Large intestine (tissue), 3 donors: ENCODE measurements at regions not wholly inside any gene's neighbourhood (a gene's known extent, or its start where the extent isn't known, plus 50 kb on each side); places are given as distances from the start of the nearest gene placed in this dataset.

Source experiments
- DNase-seq, 2 donors: peaks; one replicate each; pipeline versions ENCODE4 v3.0.0 to v3.0.0-alpha.2; 2013
- H3K27ac ChIP-seq: one replicate; pipeline ENCODE4 v1.5.1; 2013; ENCODE audit warnings: low read length
- H3K27me3 ChIP-seq: 2 replicates; pipeline ENCODE4 v1.6.1; 2013; ENCODE audit warnings: low read length; ENCODE audit not compliant: control insufficient read depth, insufficient read depth
- H3K36me3 ChIP-seq: 2 replicates; pipeline ENCODE4 v1.6.1; 2013; ENCODE audit warnings: low read length; ENCODE audit not compliant: control insufficient read depth, insufficient read depth
- H3K4me1 ChIP-seq: one replicate; pipeline ENCODE4 v1.6.1; 2013; ENCODE audit warnings: low read length; ENCODE audit not compliant: control insufficient read depth, insufficient read depth
- H3K4me3 ChIP-seq: one replicate; pipeline ENCODE4 v1.5.1; 2013; ENCODE audit warnings: low read length
- H3K9me3 ChIP-seq: one replicate; pipeline ENCODE4 v1.6.1; 2013; ENCODE audit warnings: mild to moderate bottlenecking, low read depth, low read length, moderate library complexity; ENCODE audit not compliant: control insufficient read depth
- WGBS: methylation state at CpG from one replicate; pipeline ENCODE4 v1.1.5; 2013; ENCODE audit warnings: low lambda C conversion rate; ENCODE audit not compliant: insufficient coverage; 5-methylcytosine and 5-hydroxymethylcytosine counted together

DNA sequence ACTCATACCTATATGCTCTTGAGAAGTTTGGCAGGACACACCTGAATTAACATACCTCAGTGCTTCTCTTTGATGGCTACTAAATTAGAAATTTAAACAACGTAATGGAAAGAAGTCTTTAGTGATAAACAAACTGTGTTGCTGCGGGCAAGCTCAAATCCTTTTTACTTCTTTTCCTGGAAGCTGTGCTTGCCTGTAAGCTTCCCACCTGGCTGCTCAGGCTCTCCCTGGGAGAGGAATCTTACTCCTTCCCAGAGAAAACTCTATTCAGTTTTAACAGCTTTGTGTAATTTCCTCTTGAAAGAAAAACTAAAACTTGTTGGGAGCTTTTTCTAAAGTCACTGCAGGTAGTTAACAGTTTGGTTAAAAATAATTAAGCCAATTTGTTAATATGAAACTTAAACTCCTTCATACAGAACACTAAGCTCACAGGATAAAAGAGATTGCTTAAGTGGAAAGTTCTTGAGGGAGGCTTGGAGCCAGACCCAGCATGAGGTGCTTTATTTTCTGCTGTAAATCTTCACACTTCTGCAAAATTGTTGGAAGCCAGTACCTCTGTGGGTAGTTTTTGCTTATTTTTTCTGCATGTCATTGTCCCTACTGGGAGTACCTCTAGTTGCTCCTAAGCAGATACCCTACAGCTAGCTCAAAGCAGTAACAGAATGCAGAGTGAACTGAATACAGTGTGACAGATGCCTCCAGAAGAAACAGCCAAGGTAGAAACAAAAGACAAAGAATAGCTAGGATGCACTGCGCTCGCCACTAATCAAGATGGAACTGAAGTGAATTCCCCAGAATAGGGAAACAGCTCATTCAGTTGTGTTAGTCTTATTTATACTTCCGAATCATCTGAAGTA, 1253.0 kb downstream of the PCDH17 start:
- no peak overlapping the region for H3K4me3 ChIP-seq
- 88% methylated on average over 4 of the region's 5 CpGs for WGBS

DNA sequence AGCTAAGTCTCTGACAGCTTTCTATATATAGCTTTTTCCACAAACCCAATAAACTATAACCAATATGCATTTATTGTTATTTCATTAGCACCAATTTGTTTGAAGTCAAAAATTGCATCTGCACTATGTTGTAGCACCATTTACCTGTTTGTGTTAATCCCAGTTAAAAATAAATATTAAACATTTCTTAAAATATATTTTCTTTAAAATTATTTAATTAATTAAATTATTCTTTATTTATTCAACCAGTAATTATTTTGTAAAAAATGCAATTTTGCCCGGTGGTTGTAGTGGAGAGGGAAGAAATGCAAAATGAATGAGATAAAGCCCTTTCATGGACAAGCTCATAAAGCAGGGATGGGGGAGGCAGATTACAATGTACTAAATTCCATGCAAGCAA, 1257.9 kb downstream of the PCDH17 start:
- Histone ChIP-seq H3K4me1 (no peaks in the 10 kb centered on the region), H3K9me3 (no peaks in the 10 kb centered on the region), H3K27me3 (no peaks in the 10 kb centered on the region), H3K4me3 (no peak overlapping the region), H3K27ac (no peak overlapping the region), H3K36me3 (no peaks in the 10 kb centered on the region)
- no peak for DNase-seq
- WGBS = 100% methylated on average over 1 of the region's 1 CpG

More for the DNA sequence above, 1253.0 kb downstream of the PCDH17 start:
- Histone ChIP-seq H3K27ac (no peak overlapping the region), H3K36me3 (no peaks in the 10 kb centered on the region), H3K9me3 (no peaks in the 10 kb centered on the region), H3K27me3 (no peaks in the 10 kb centered on the region), H3K4me1 (no peaks in the 10 kb centered on the region)
- no peak for DNase-seq

DNA sequence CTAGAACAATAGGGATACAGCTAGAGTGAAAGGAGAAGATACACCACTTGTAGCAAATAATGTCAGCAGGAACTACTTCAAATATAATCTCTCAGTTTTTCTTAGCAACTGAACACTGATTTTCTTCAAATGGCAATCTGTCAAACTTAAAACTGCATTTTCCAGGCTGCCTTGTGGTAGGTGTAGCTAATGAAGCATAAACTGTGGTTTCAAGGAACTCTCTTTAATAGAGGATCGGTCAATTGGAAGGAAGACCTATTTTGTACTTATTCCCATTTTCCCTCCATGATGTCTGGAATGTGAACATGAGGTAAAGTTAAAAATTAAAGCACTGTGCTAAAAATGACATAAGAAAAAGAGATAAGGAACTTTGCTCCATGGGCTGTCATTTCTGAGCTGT, 1261.9 kb downstream of the PCDH17 start:
- no CpG with 5 or more reads among the region's 1 CpG for WGBS
- no peaks in the 10 kb centered on the region for H3K27me3 ChIP-seq
- H3K27ac ChIP-seq = no peak overlapping the region
- no peak overlapping the region for H3K4me3 ChIP-seq
- H3K9me3 ChIP-seq = no peaks in the 10 kb centered on the region
- no peak for DNase-seq
- no peaks in the 10 kb centered on the region for H3K36me3 ChIP-seq
- H3K4me1 ChIP-seq = no peaks in the 10 kb centered on the region

DNA sequence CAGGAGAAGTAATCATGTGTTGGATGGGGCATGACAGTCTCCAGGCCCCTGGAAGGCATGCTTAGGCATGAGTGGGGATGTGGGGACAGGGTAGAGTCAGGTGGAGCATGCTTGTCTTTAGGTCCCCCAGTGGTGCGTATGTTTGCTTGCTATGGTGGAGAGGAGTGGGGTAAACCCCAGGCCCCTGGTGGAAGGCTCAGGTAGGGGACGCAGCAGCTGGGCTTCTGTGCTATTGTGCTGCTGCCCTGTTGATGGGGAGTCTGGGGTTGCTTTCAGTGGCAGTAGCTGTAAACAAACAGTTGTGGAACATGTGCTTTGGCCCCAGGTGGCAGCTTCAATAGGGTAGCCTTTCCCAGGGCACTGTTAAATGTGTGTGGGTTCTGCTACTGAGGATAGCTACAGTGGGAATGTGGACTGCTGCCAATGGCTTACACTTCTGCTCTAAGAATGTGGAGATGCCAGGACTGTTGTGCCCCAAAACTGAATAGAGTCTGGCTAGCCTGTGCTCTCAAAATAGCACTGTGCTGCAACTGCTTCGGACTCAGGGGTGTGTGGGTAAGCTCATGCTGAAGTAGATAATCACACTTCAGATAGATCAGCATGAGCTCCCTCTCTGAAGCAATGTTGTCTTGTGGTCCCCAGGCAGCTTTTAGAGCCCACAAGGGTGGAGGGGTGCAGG, 1257.3 kb downstream of the DIAPH3 start:
- H3K9me3 ChIP-seq = no peaks in the 10 kb centered on the region
- no peak overlapping the region for H3K4me3 ChIP-seq
- WGBS = no CpG with 5 or more reads among the region's 3 CpGs
- no peaks in the 10 kb centered on the region for H3K27me3 ChIP-seq
- H3K27ac ChIP-seq = no peak overlapping the region
- no peaks in the 10 kb centered on the region for H3K36me3 ChIP-seq
- no peak for DNase-seq
- H3K4me1 ChIP-seq = no peaks in the 10 kb centered on the region

DNA sequence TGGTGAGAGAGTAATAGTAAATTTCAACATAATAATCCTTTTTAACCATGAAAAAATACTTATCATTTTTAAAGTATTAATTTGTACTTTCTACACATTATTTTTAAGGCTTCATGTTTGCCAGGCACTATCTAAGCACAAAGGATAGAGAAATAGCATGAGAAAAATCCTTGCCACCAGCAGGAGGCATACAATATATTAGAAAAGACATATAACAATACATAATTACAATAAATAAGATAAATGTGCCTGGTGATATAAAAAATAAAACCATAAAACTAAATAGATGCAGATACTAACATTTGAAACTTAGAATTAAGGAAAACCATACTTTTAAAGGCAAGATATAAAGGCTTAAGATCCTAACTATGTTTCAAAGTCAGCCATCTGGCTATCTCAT, 1256.4 kb downstream of the DIAPH3 start:
- Histone ChIP-seq H3K36me3 (no peaks in the 10 kb centered on the region), H3K4me3 (no peak overlapping the region), H3K27ac (no peak overlapping the region), H3K27me3 (no peaks in the 10 kb centered on the region), H3K4me1 (no peaks in the 10 kb centered on the region), H3K9me3 (no peaks in the 10 kb centered on the region)
- DNase-seq = no peak

DNA sequence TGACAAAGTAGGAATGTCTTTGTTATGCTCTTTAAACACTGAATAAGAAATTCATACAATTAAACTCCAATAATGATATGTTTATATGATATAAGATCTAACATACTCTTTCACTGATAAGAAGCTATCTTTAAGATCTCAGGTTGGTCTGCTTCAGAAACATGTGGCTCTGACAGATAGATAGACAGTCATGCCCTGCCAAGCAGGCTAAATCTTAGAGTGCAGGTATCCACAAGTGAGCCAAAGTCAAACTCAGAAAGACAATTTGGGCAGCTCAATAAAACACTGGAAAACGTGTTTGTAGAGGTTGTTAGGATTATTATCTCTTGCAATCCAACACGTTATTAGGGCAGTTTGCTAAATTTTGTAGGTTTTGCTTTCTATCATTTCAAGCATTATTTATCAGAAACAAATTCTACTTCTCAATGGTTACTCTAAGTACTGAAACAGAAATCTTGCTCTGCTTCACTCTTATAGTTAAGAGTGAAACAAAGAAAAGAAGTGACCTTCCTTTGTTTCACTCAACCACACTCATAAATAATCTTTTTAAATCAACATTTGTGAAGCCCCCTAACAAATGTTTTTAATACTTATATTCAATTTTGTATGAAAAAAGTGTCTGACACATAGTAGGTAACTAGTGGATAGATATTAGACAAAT, 1255.6 kb downstream of the DIAPH3 start:
- H3K4me3 ChIP-seq = no peak overlapping the region
- no peaks in the 10 kb centered on the region for H3K4me1 ChIP-seq
- H3K36me3 ChIP-seq = no peaks in the 10 kb centered on the region
- no peaks in the 10 kb centered on the region for H3K27me3 ChIP-seq
- WGBS = 60% methylated on average over 2 of the region's 2 CpGs
- DNase-seq = no peak
- H3K9me3 ChIP-seq = no peaks in the 10 kb centered on the region
- H3K27ac ChIP-seq = no peak overlapping the region

DNA sequence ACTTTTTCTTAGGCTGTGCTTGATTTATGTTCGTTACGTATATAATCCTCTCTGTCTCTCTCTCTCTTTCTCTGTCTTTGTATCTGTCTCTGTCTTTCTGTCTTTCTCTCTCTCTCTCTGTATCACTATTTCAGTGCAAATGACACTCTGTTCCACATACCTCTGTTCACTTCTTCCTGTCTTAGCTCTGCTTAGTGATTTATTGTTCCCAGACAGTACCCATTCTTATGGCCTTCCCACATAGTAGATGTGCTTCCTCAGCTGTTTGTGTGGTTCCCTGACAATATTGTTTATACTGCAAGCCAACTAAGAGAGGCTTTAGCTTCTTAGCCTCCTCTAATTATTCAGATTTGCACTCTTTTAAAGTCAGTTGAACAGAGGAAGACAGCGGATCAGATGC, 1244.2 kb downstream of the DIAPH3 start:
- Histone ChIP-seq H3K4me3 (no peak overlapping the region), H3K4me1 (no peaks in the 10 kb centered on the region), H3K36me3 (no peaks in the 10 kb centered on the region), H3K27ac (no peak overlapping the region), H3K27me3 (no peaks in the 10 kb centered on the region), H3K9me3 (no peaks in the 10 kb centered on the region)
- no peak for DNase-seq
- 85% methylated on average over 3 of the region's 3 CpGs for WGBS

DNA sequence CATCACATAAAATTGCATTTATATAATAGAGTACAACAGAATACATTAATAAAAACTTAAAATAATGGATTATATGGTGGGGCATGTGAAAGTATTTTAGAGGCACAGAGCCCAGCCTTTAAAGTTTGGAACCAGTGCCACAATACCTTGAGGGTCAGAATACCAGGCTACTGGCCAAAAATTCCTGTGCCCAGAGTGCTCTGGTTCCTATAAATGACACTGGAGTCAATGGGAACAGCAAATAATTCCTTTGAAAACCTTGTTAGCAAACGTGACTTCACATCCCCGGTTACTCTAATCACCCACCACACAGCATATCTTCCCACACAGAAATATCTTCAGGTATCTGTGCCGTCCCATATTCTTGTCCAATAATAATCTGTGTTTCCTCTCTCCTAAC, 1242.6 kb downstream of the DIAPH3 start:
- 93% methylated on average over 2 of the region's 3 CpGs for whole genome bisulfite sequencing
- Histone ChIP-seq H3K27ac (no peak overlapping the region), H3K36me3 (no peaks in the 10 kb centered on the region), H3K4me1 (no peaks in the 10 kb centered on the region), H3K27me3 (no peaks in the 10 kb centered on the region), H3K4me3 (no peak overlapping the region), H3K9me3 (no peaks in the 10 kb centered on the region)
- DNase-seq = no peak

DNA sequence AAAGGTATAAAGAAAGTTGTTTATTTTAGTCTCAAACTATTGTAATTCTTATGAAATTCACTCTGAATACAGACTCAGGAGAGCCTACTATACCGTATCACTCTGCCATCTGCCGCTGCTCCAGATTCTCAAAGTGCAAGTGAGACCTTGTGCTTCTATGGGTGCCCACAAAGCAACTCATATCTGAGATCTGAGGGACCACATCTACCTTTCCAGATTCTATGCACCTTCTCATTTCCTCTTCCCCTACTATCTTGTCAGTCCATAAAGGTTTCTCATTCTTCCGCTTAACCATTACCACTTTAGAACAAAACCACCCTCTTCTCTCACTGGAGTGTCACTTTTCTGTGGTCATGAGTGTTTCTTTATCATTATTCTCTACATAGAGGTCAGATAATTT, 1236.9 kb downstream of the DIAPH3 start:
- Histone ChIP-seq H3K4me1 (no peaks in the 10 kb centered on the region), H3K27me3 (no peaks in the 10 kb centered on the region), H3K4me3 (no peak overlapping the region), H3K27ac (no peak overlapping the region), H3K9me3 (no peaks in the 10 kb centered on the region), H3K36me3 (no peaks in the 10 kb centered on the region)
- no peak for DNase-seq
- WGBS = 100% methylated on average over 3 of the region's 3 CpGs

DNA sequence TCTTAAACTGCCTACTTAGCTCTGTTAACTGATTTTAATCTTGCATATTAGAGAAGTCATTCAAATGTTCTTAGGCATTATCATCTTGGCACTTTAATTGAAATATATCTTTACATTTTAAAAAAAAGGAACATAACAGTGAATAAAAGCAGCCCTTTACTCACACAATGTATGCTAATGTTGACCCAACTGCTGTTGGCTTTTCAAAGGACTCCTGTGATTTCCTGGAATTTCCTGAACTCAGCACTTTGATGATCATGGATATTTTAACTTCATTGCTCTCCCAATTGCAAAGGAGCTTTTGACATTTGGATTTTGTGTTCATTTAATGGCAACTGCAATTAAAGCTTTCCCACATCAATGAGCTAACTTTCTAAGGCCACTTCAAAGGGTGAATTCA, 1230.3 kb downstream of the DIAPH3 start:
- Histone ChIP-seq H3K27ac (no peak overlapping the region), H3K4me1 (no peaks in the 10 kb centered on the region), H3K9me3 (no peaks in the 10 kb centered on the region), H3K36me3 (no peaks in the 10 kb centered on the region), H3K4me3 (no peak overlapping the region), H3K27me3 (no peaks in the 10 kb centered on the region)
- no peak for DNase-seq
